ENCODE measurements at regions not wholly inside any gene's neighbourhood (a gene's known extent, or its start where the extent isn't known, plus 50 kb on each side); places are given as distances from the start of the nearest gene placed in this dataset.
A peak's percentile ranks its signal among the peaks of the same experiment; 100 is the strongest.

DNA sequence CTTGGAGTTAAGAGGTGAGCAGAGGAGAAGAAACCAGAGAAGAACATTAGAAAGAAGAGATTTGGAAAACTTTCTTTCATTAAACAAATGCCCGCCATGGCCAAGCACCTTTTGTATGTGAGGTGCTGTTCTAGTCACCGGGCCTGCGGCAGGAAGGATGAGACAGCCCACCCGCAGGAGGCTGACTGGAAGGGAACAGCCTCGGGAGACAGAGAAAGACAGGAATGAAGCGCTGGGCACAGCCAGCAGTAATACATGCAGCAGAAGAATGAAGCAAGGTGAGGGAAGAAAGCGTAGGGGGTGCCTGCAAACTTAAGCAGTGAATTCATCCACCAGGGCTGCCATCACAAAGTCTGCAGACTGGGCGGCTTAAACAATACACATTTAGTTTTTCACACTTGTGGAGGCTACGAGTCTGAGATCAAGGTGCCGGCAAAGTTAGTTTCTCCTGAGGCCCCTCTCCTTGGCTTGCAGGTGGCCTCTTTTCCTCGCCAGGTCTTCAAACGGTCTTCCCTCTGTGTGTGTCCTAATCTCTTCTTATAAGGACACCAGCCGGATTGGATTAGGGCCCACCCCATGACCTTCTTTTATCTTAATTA, 188.1 kb downstream of the PSMG1 start:
- no peaks in the 10 kb centered on the region for H3K36me3 ChIP-seq
- H3K27me3 ChIP-seq (replicated peaks; ENCODE audit: insufficient read depth), result peaks cover 6% of the 10 kb centered on the region
- peaks cover 4% of the 10 kb centered on the region for H3K4me1 ChIP-seq (replicated peaks)
- TF ChIP-seq POLR2A (IDR thresholded peaks at IDR 0.05), result no peak
- TF ChIP-seq, protein P1, sequence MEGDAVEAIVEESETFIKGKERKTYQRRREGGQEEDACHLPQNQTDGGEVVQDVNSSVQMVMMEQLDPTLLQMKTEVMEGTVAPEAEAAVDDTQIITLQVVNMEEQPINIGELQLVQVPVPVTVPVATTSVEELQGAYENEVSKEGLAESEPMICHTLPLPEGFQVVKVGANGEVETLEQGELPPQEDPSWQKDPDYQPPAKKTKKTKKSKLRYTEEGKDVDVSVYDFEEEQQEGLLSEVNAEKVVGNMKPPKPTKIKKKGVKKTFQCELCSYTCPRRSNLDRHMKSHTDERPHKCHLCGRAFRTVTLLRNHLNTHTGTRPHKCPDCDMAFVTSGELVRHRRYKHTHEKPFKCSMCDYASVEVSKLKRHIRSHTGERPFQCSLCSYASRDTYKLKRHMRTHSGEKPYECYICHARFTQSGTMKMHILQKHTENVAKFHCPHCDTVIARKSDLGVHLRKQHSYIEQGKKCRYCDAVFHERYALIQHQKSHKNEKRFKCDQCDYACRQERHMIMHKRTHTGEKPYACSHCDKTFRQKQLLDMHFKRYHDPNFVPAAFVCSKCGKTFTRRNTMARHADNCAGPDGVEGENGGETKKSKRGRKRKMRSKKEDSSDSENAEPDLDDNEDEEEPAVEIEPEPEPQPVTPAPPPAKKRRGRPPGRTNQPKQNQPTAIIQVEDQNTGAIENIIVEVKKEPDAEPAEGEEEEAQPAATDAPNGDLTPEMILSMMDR (IDR thresholded peaks at IDR 0.05), result no peak
- no peak for TF ChIP-seq POLR2AphosphoS5 (IDR thresholded peaks at IDR 0.05)
- no peak for DNase-seq (ENCODE audit: low spot score)
- H3K27ac ChIP-seq, result peak overlapping the region; percentile 56 to 72
- 87% methylated on average over 13 of the region's 13 CpGs for WGBS
- intact Hi-C loops (cut with DNase I), result no loop called here
- H3K4me3 ChIP-seq, result no peak overlapping the region
- H3K9me3 ChIP-seq, result no peaks in the 10 kb centered on the region

DNA sequence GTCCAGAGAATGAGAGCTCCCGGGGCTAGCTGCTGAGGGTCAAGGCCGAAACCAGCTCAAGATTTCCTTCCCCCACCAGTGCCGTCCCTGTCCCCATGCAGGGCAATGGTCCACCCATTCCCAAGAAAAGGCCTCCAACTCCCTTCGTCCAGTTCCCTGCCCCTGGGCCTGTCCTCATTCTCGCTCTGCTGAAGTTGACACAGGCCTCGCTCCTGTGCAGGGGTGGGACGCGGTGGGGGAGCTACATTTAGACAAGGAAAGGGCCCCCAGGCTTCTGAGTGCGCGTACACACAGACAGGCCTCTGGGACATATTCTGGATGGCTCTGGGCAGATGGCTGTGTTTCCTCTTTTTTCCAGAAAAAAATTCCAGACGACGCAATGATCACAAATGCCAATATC, 188.3 kb downstream of the ETS2 start:
- DNase-seq (ENCODE audit: low spot score), result no peak
- TF ChIP-seq POLR2A (IDR thresholded peaks at IDR 0.05) (no peak), POLR2AphosphoS5 (IDR thresholded peaks at IDR 0.05) (no peak)
- TF ChIP-seq, protein P1 (IDR thresholded peaks at IDR 0.05), result no peak
- Histone ChIP-seq H3K9me3 (no peaks in the 10 kb centered on the region), H3K4me1 (replicated peaks) (peaks cover 14% of the 10 kb centered on the region), H3K27ac (peak overlapping the region; percentile 56 to 72), H3K4me3 (no peak overlapping the region), H3K36me3 (no peaks in the 10 kb centered on the region), H3K27me3 (replicated peaks; ENCODE audit: insufficient read depth) (peaks cover 3% of the 10 kb centered on the region)
- intact Hi-C loops (cut with DNase I), result loop anchor here (5.0 kb wide), 1 partner anchor 67 kb away; no protein-coding TSS in a partner anchor
- 81% methylated on average over 12 of the region's 12 CpGs for WGBS

DNA sequence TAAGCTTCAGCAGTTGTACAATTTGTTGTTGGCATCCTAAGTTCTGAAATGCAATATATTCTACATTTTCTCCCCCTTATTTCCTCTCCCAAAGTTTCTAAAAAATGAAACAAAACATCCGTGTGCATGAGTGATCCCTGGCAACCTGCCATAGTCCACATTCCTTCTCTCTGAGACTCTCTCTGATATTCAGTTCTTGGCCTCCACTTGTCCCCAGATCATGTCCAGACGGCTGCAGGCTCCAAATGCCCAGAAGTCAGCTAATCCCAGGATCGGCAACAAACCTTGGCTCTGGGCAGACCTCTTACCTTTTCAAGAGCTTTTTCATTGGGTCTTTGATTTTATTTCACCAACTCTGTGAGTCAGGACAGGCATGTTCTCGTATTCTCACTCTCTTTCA, 187.8 kb downstream of the ETS2 start:
- H3K9me3 ChIP-seq, result no peaks in the 10 kb centered on the region
- no peaks in the 10 kb centered on the region for H3K36me3 ChIP-seq
- intact Hi-C loops (cut with DNase I), result loop anchor here (5.0 kb wide), 1 partner anchor 66 kb away; no protein-coding TSS in a partner anchor
- DNase-seq (ENCODE audit: low spot score), result peak; percentile 89
- H3K4me3 ChIP-seq, result no peak overlapping the region
- WGBS, result 19% methylated on average over 4 of the region's 4 CpGs
- TF ChIP-seq POLR2AphosphoS5 (IDR thresholded peaks at IDR 0.05) (peak; percentile 80), POLR2A (IDR thresholded peaks at IDR 0.05) (no peak)
- TF ChIP-seq, protein P1 (IDR thresholded peaks at IDR 0.05), result no peak
- H3K4me1 ChIP-seq (replicated peaks), result peaks cover 16% of the 10 kb centered on the region
- peak overlapping the region; percentile 56 to 72 for H3K27ac ChIP-seq
- peaks cover 3% of the 10 kb centered on the region for H3K27me3 ChIP-seq (replicated peaks; ENCODE audit: insufficient read depth)

DNA sequence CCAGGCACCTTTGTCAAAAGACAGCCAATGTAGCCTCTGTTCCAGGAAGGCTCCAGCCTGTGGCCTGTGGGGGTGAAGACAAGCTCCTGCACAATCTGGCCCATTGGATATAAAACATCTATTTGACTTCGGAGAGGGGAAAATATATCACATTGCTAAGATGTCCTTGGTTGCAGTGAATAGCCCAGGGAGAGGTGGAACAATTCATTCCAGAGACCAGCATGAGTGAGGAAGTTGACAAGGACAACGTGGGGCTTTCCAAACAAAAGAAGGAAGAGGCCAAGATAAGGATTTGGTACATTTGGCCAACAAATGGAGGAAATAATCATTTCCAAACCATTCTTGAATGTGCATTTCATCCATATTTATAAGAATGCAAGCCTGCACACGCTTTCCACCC, 187.0 kb downstream of the ETS2 start:
- no peak overlapping the region for H3K4me3 ChIP-seq
- H3K27ac ChIP-seq, result peak overlapping the region; percentile 54 to 72
- H3K36me3 ChIP-seq, result no peaks in the 10 kb centered on the region
- H3K4me1 ChIP-seq (replicated peaks), result peaks cover 16% of the 10 kb centered on the region
- no peaks in the 10 kb centered on the region for H3K9me3 ChIP-seq
- 41% methylated on average over 3 of the region's 3 CpGs for WGBS
- DNase-seq (ENCODE audit: low spot score), result no peak
- intact Hi-C loops (cut with DNase I), result loop anchor here (5.0 kb wide), 1 partner anchor 65 kb away; no protein-coding TSS in a partner anchor
- TF ChIP-seq, protein P1 (IDR thresholded peaks at IDR 0.05), result no peak
- peak; percentile 37 for TF ChIP-seq POLR2AphosphoS5 (IDR thresholded peaks at IDR 0.05)
- peaks cover 3% of the 10 kb centered on the region for H3K27me3 ChIP-seq (replicated peaks; ENCODE audit: insufficient read depth)

DNA sequence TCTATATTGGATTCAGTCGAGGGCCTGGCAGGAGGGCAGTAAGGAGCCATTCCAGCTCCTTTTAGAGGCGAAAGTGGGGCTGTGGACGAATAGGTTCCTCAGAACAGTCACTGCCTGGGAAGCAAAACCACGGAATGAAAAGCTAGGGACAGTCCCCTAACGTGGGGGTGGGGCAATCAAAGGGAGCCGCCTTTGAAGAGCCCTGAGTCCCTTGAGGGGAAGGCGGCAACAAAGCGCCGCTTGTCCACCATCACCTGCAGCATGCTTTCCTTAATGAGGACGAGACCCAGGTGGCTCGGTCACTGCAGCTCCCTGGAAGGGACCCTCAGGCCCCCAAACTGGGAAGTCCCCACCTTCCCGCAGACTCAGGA, 184.7 kb downstream of the ETS2 start:
- peak overlapping the region; percentile 59 to 72 for H3K27ac ChIP-seq
- H3K4me3 ChIP-seq, result no peak overlapping the region
- no peaks in the 10 kb centered on the region for H3K36me3 ChIP-seq
- WGBS, result 16% methylated on average over 12 of the region's 12 CpGs
- H3K4me1 ChIP-seq (replicated peaks), result peaks cover 19% of the 10 kb centered on the region
- peaks cover 3% of the 10 kb centered on the region for H3K27me3 ChIP-seq (replicated peaks; ENCODE audit: insufficient read depth)
- no peak for DNase-seq (ENCODE audit: low spot score)
- H3K9me3 ChIP-seq, result no peaks in the 10 kb centered on the region
- TF ChIP-seq, protein P1 (IDR thresholded peaks at IDR 0.05), result no peak
- TF ChIP-seq POLR2AphosphoS5 (IDR thresholded peaks at IDR 0.05), result no peak
- TF ChIP-seq POLR2A (IDR thresholded peaks at IDR 0.05), result no peak
- intact Hi-C loops (cut with DNase I), result loop anchor here (5.0 kb wide), 1 partner anchor 63 kb away; no protein-coding TSS in a partner anchor

All from prostate gland (tissue), 2 donors.